Neuronal stem cell (in vitro differentiated cells): ENCODE measurements at regions not wholly inside any gene's neighbourhood (a gene's known extent, or its start where the extent isn't known, plus 50 kb on each side); places are given as distances from the start of the nearest gene placed in this dataset.
A peak's percentile ranks its signal among the peaks of the same experiment; 100 is the strongest.
"Not testable (repeated sequence)": the region's sequence is repeated elsewhere in the genome, so short reads cannot be mapped to it uniquely, and the experiment has no call there.

Source experiments
- DNase-seq: peaks from one replicate; pipeline ENCODE4 v3.0.0-alpha.2; 2013; ENCODE audit warnings: low spot score
- H2AFZ ChIP-seq: one replicate; pipeline ENCODE4 v1.6.1; 2013; ENCODE audit warnings: mild to moderate bottlenecking, low read length, inconsistent platforms
- H2AK5ac ChIP-seq: 2 replicates; pipeline ENCODE4 v1.6.1; 2013; ENCODE audit warnings: low read depth, mild to moderate bottlenecking, inconsistent platforms, low read length, moderate library complexity, mixed read lengths
- H2BK120ac ChIP-seq: 2 replicates; pipeline ENCODE4 v1.6.1; 2013; ENCODE audit warnings: low read depth, mild to moderate bottlenecking, inconsistent platforms, low read length, moderate library complexity, mixed read lengths
- H2BK12ac ChIP-seq: one replicate; pipeline ENCODE4 v1.6.1; 2013; ENCODE audit warnings: low read length, inconsistent platforms
- H2BK15ac ChIP-seq: 2 replicates; pipeline ENCODE4 v1.6.1; 2013; ENCODE audit warnings: mild to moderate bottlenecking, low read length, inconsistent platforms, mixed read lengths
- H2BK5ac ChIP-seq: one replicate; pipeline ENCODE4 v1.6.1; 2013; ENCODE audit warnings: inconsistent platforms, mild to moderate bottlenecking, low read length, moderate library complexity
- H3K14ac ChIP-seq: one replicate; pipeline ENCODE4 v1.6.1; 2013; ENCODE audit warnings: low read length, inconsistent platforms
- H3K18ac ChIP-seq: 2 replicates; pipeline ENCODE4 v1.6.1; 2013; ENCODE audit warnings: low read length, inconsistent platforms
- H3K23ac ChIP-seq: 2 replicates; pipeline ENCODE4 v1.6.1; 2013; ENCODE audit warnings: low read depth, mild to moderate bottlenecking, mixed read lengths, low read length, inconsistent platforms; ENCODE audit not compliant: poor library complexity
- H3K27ac ChIP-seq: replicated peaks from 3 replicates; pipeline ENCODE4 v1.5.1; 2013; ENCODE audit warnings: low read length, inconsistent platforms
- H3K27me3 ChIP-seq, 3 experiments: 2 replicates each; pipeline ENCODE4 v1.6.1; 2013; ENCODE audit warnings: low read length in 3 of 3, mild to moderate bottlenecking in 2 of 3, inconsistent platforms in 1 of 3, low read depth in 1 of 3, mixed read lengths in 1 of 3, moderate library complexity in 1 of 3; ENCODE audit not compliant: control insufficient read depth in 3 of 3, insufficient read depth in 3 of 3
- H3K36me3 ChIP-seq, 2 donors: replicated peaks in 1 of 2; 2 replicates each; pipeline ENCODE4 v1.6.1; 2013; ENCODE audit warnings: low read length in 2 of 2; ENCODE audit not compliant: control insufficient read depth in 2 of 2, insufficient read depth in 2 of 2
- H3K4ac ChIP-seq: 2 replicates; pipeline ENCODE4 v1.6.1; 2013; ENCODE audit warnings: inconsistent platforms, mild to moderate bottlenecking, low read length, moderate library complexity
- H3K4me1 ChIP-seq, 2 donors: 1 replicate in 1 of 2; 2 replicates in 1 of 2; pipeline ENCODE4 v1.6.1; 2013; ENCODE audit warnings: low read length in 2 of 2, low read depth in 1 of 2; ENCODE audit not compliant: control insufficient read depth in 2 of 2, insufficient read depth in 1 of 2
- H3K4me2 ChIP-seq: one replicate; pipeline ENCODE4 v1.6.1; 2013; ENCODE audit warnings: mild to moderate bottlenecking, low read length, inconsistent platforms; ENCODE audit not compliant: insufficient read depth, poor library complexity, severe bottlenecking
- H3K4me3 ChIP-seq, 2 donors: 2 replicates each; pipeline ENCODE4 v1.5.1; 2013; ENCODE audit warnings: low read length in 2 of 2, mild to moderate bottlenecking in 2 of 2, inconsistent platforms in 1 of 2, moderate library complexity in 1 of 2
- H3K79me1 ChIP-seq: one replicate; pipeline ENCODE4 v1.6.1; 2013; ENCODE audit warnings: low read depth, mild to moderate bottlenecking, inconsistent platforms, low read length, moderate library complexity
- H3K9ac ChIP-seq: one replicate; pipeline ENCODE4 v1.6.1; 2013; ENCODE audit warnings: mild to moderate bottlenecking, low read depth, low read length, inconsistent platforms; ENCODE audit not compliant: poor library complexity
- H3K9me3 ChIP-seq, 2 donors: replicated peaks in 1 of 2; 2 replicates each; pipeline versions ENCODE3 to v1.6.1; 2013; ENCODE audit warnings: low read length in 2 of 2, mild to moderate bottlenecking in 2 of 2, inconsistent platforms in 1 of 2, low read depth in 1 of 2, mixed read lengths in 1 of 2, moderate library complexity in 1 of 2; ENCODE audit not compliant: control insufficient read depth in 2 of 2, insufficient read depth in 1 of 2
- H4K8ac ChIP-seq: one replicate; pipeline ENCODE4 v1.6.1; 2013; ENCODE audit warnings: low read depth, mild to moderate bottlenecking, inconsistent platforms, low read length, moderate library complexity
- H4K91ac ChIP-seq: one replicate; pipeline ENCODE4 v1.6.1; 2013; ENCODE audit warnings: low read length, low read depth, mild to moderate bottlenecking, inconsistent platforms; ENCODE audit not compliant: poor library complexity
- WGBS, 2 donors: extraction: QIAGEN DNeasy Blood & Tissue Kit; methylation state at CpG; one replicate each; pipeline ENCODE4 v1.1.7; 2013; ENCODE audit warnings: missing lambda C conversion rate in 2 of 2, mixed read lengths in 1 of 2; ENCODE audit not compliant: insufficient read length in 2 of 2, insufficient replicate concordance in 1 of 2; ENCODE audit errors: extremely low coverage in 2 of 2; 5-methylcytosine and 5-hydroxymethylcytosine counted together

- no peaks in the 10 kb centered on the region for H3K9me3 ChIP-seq
- no peak overlapping the region for H4K91ac ChIP-seq
- H2AFZ ChIP-seq, result peak overlapping the region; percentile 78
- H2BK12ac ChIP-seq, result no peak overlapping the region
- no peaks in the 10 kb centered on the region for H3K27me3 ChIP-seq
- no peak overlapping the region for H3K14ac ChIP-seq
- H3K27ac ChIP-seq, result peak overlapping the region; percentile 91
- peaks cover 0 to 2% of the 10 kb centered on the region in 2 donors for H3K4me1 ChIP-seq
- H3K36me3 ChIP-seq, result no peaks in the 10 kb centered on the region
- H2BK5ac ChIP-seq, result no peak overlapping the region
- H3K4me3 ChIP-seq, result peak overlapping the region in 1 of 2 donors; percentile 87
- H3K9ac ChIP-seq, result no peak overlapping the region
- no peak overlapping the region for H2AK5ac ChIP-seq
- peak; percentile 3 for DNase-seq
- no peaks in the 10 kb centered on the region for H3K79me1 ChIP-seq
- H3K23ac ChIP-seq, result no peak overlapping the region
- WGBS, 2 donors, result no CpG with 5 or more reads among the region's 19 CpGs
- peak overlapping the region; percentile 42 for H3K18ac ChIP-seq
- no peak overlapping the region for H2BK120ac ChIP-seq
- peak overlapping the region; percentile 54 for H3K4me2 ChIP-seq
- H3K4ac ChIP-seq, result no peak overlapping the region
- no peak overlapping the region for H2BK15ac ChIP-seq
- H4K8ac ChIP-seq, result no peak overlapping the region
These were observed 191.2 kb downstream of the RRAGB start for GRCh38 chrX:55908661-55909212.

GRCh38 chrX:55919367-55920221 lies 202.0 kb downstream of the RRAGB start:
- Histone ChIP-seq H3K9ac (no peak overlapping the region), H4K8ac (no peak overlapping the region), H3K79me1 (no peaks in the 10 kb centered on the region), H3K27me3 (no peaks in the 10 kb centered on the region), H2AK5ac (no peak overlapping the region), H3K23ac (no peak overlapping the region), H3K14ac (no peak overlapping the region), H2AFZ (no peak overlapping the region), H3K9me3 (no peaks in the 10 kb centered on the region), H3K4me2 (no peak overlapping the region), H2BK5ac (no peak overlapping the region), H2BK120ac (no peak overlapping the region), H3K18ac (no peak overlapping the region), H2BK15ac (no peak overlapping the region), H3K27ac (no peak overlapping the region), H2BK12ac (no peak overlapping the region), H3K36me3 (no peaks in the 10 kb centered on the region), H4K91ac (no peak overlapping the region), H3K4me1 (no peaks in the 10 kb centered on the region), H3K4ac (no peak overlapping the region), H3K4me3 (no peak overlapping the region)
- DNase-seq, result no peak
- no CpG with 5 or more reads among the region's 12 CpGs for WGBS, 2 donors

GRCh38 chrX:55924574-55924973 lies 207.0 kb downstream of the RRAGB start:
- no peak for DNase-seq
- Histone ChIP-seq H3K18ac (no peak overlapping the region), H3K14ac (no peak overlapping the region), H4K8ac (no peak overlapping the region), H3K4me1 (no peaks in the 10 kb centered on the region), H4K91ac (no peak overlapping the region), H2BK12ac (no peak overlapping the region), H2BK5ac (no peak overlapping the region), H2BK120ac (no peak overlapping the region), H2BK15ac (no peak overlapping the region), H3K9me3 (no peaks in the 10 kb centered on the region), H2AK5ac (no peak overlapping the region), H3K36me3 (no peaks in the 10 kb centered on the region), H3K27ac (no peak overlapping the region), H3K23ac (no peak overlapping the region), H3K4me3 (no peak overlapping the region), H3K4ac (no peak overlapping the region), H3K27me3 (no peaks in the 10 kb centered on the region), H2AFZ (no peak overlapping the region), H3K4me2 (no peak overlapping the region), H3K79me1 (no peaks in the 10 kb centered on the region), H3K9ac (no peak overlapping the region)
- WGBS, 2 donors, result no CpG with 5 or more reads among the region's 6 CpGs

GRCh38 chrX:55928529-55928928 lies 211.0 kb downstream of the RRAGB start:
- H2AK5ac ChIP-seq, H3K4me2 ChIP-seq, H2BK12ac ChIP-seq, H3K79me1 ChIP-seq, H2AFZ ChIP-seq, H3K36me3 ChIP-seq, H2BK5ac ChIP-seq, H3K23ac ChIP-seq, H4K8ac ChIP-seq, H3K14ac ChIP-seq, DNase-seq, H3K9ac ChIP-seq, H2BK120ac ChIP-seq, H3K27me3 ChIP-seq, H3K4ac ChIP-seq, H3K4me1 ChIP-seq, H2BK15ac ChIP-seq, H3K4me3 ChIP-seq, H3K9me3 ChIP-seq, H3K27ac ChIP-seq, H3K18ac ChIP-seq, H4K91ac ChIP-seq: not testable (repeated sequence)
